Smooth muscle cell (in vitro differentiated cells): ENCODE measurements at regions not wholly inside any gene's neighbourhood (a gene's known extent, or its start where the extent isn't known, plus 50 kb on each side); places are given as distances from the start of the nearest gene placed in this dataset.
A peak's percentile ranks its signal among the peaks of the same experiment; 100 is the strongest.

Source experiments
- DNase-seq: peaks from one replicate; lab custom pipeline; 2025; ENCODE audit not compliant: unreplicated experiment; lab: John Stamatoyannopoulos, UW
- H2AFZ ChIP-seq: fragments of 200-600 bp; sonication (generic); 2 replicates; pipeline ENCODE4 v1.6.0; 2016; ENCODE audit warnings: antibody characterized with exemption, low read depth, mild to moderate bottlenecking
- H3F3A ChIP-seq: fragments of 200-600 bp; sonication (generic); 2 replicates; pipeline ENCODE4 v1.6.0; 2017; ENCODE audit warnings: antibody characterized with exemption, low read depth
- H3K27ac ChIP-seq: fragments of 200-600 bp; sonication (generic); 2 replicates; pipeline ENCODE4 v1.5.1; 2016; ENCODE audit warnings: low read depth, mild to moderate bottlenecking
- H3K27me3 ChIP-seq: fragments of 200-600 bp; sonication (generic); 2 replicates; pipeline ENCODE4 v1.6.1; 2016; ENCODE audit warnings: low read depth, mild to moderate bottlenecking
- H3K36me3 ChIP-seq: fragments of 200-600 bp; sonication (generic); 2 replicates; pipeline ENCODE4 v1.5.1; 2016; ENCODE audit warnings: low read depth
- H3K4me1 ChIP-seq: fragments of 200-600 bp; sonication (generic); 2 replicates; pipeline ENCODE4 v1.5.1; 2016; ENCODE audit warnings: low read depth
- H3K4me2 ChIP-seq: fragments of 200-600 bp; sonication (generic); 2 replicates; pipeline ENCODE4 v1.6.0; 2016; ENCODE audit warnings: mild to moderate bottlenecking
- H3K4me3 ChIP-seq: fragments of 200-600 bp; sonication (generic); 2 replicates; pipeline ENCODE4 v1.5.1; 2016; ENCODE audit warnings: mild to moderate bottlenecking
- H3K79me2 ChIP-seq: fragments of 200-600 bp; sonication (generic); 2 replicates; pipeline ENCODE4 v1.6.0; 2016; ENCODE audit warnings: low read depth, mild to moderate bottlenecking
- H3K9ac ChIP-seq: fragments of 200-600 bp; sonication (generic); 2 replicates; pipeline ENCODE4 v1.6.0; 2016; ENCODE audit warnings: low read depth
- H3K9me3 ChIP-seq: fragments of 200-600 bp; sonication (generic); replicated peaks from 2 replicates; pipeline ENCODE4 v1.5.1; 2016; ENCODE audit warnings: low read depth
- H4K20me1 ChIP-seq: fragments of 200-600 bp; sonication (generic); 2 replicates; pipeline ENCODE4 v1.6.0; 2016; ENCODE audit warnings: low read depth
- WGBS: methylation state at CpG from one replicate; pipeline ENCODE4 v1.1.7; 2016; ENCODE audit warnings: low lambda C conversion rate; 5-methylcytosine and 5-hydroxymethylcytosine counted together
- TF ChIP-seq, protein P1 (sequence below): fragments of 200-600 bp; sonication (generic); IDR thresholded peaks from 2 replicates; pipeline ENCODE4 v1.5.1; 2017; ENCODE audit warnings: borderline replicate concordance, mild to moderate bottlenecking, antibody characterized with exemption; ENCODE audit not compliant: insufficient read depth, poor library complexity, severe bottlenecking

GRCh38 chr3:186456731-186457191, 87.4 kb downstream of the CRYGS start:
- no peak overlapping the region for H2AFZ ChIP-seq
- no peaks in the 10 kb centered on the region for H4K20me1 ChIP-seq
- WGBS, result 82% methylated on average over 10 of the region's 10 CpGs
- no peak overlapping the region for H3K9ac ChIP-seq
- no peaks in the 10 kb centered on the region for H3K79me2 ChIP-seq
- H3K9me3 ChIP-seq, result no peaks in the 10 kb centered on the region
- peaks cover 9% of the 10 kb centered on the region for H3F3A ChIP-seq
- TF ChIP-seq, protein P1, sequence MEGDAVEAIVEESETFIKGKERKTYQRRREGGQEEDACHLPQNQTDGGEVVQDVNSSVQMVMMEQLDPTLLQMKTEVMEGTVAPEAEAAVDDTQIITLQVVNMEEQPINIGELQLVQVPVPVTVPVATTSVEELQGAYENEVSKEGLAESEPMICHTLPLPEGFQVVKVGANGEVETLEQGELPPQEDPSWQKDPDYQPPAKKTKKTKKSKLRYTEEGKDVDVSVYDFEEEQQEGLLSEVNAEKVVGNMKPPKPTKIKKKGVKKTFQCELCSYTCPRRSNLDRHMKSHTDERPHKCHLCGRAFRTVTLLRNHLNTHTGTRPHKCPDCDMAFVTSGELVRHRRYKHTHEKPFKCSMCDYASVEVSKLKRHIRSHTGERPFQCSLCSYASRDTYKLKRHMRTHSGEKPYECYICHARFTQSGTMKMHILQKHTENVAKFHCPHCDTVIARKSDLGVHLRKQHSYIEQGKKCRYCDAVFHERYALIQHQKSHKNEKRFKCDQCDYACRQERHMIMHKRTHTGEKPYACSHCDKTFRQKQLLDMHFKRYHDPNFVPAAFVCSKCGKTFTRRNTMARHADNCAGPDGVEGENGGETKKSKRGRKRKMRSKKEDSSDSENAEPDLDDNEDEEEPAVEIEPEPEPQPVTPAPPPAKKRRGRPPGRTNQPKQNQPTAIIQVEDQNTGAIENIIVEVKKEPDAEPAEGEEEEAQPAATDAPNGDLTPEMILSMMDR, result no peak
- H3K4me3 ChIP-seq, result no peak overlapping the region
- peaks cover 59% of the 10 kb centered on the region for H3K4me1 ChIP-seq
- DNase-seq, result no peak
- H3K27me3 ChIP-seq, result no peaks in the 10 kb centered on the region
- no peak overlapping the region for H3K27ac ChIP-seq
- no peak overlapping the region for H3K4me2 ChIP-seq
- H3K36me3 ChIP-seq, result no peaks in the 10 kb centered on the region

- Histone ChIP-seq H4K20me1 (no peaks in the 10 kb centered on the region), H3F3A (peaks cover 5% of the 10 kb centered on the region), H3K9me3 (no peaks in the 10 kb centered on the region), H3K9ac (no peak overlapping the region), H3K27me3 (no peaks in the 10 kb centered on the region), H2AFZ (no peak overlapping the region), H3K4me2 (no peak overlapping the region), H3K4me1 (peaks cover 59% of the 10 kb centered on the region), H3K4me3 (no peak overlapping the region), H3K27ac (no peak overlapping the region), H3K36me3 (no peaks in the 10 kb centered on the region), H3K79me2 (no peaks in the 10 kb centered on the region)
- WGBS, result 91% methylated on average over 14 of the region's 14 CpGs
- TF ChIP-seq, protein P1, result no peak
- no peak for DNase-seq
Observed at GRCh38 chr3:186454881-186455703, 89.1 kb downstream of the CRYGS start.

GRCh38 chr3:186453531-186453930, 90.6 kb downstream of the CRYGS start:
- Histone ChIP-seq H3K27me3 (no peaks in the 10 kb centered on the region), H3K9me3 (no peaks in the 10 kb centered on the region), H3K9ac (no peak overlapping the region), H3K36me3 (no peaks in the 10 kb centered on the region), H3K4me1 (peaks cover 46% of the 10 kb centered on the region), H3K27ac (no peak overlapping the region), H2AFZ (no peak overlapping the region), H3K4me3 (no peak overlapping the region), H3K4me2 (no peak overlapping the region), H4K20me1 (no peaks in the 10 kb centered on the region), H3K79me2 (no peaks in the 10 kb centered on the region), H3F3A (peaks cover 5% of the 10 kb centered on the region)
- TF ChIP-seq, protein P1, result no peak
- no peak for DNase-seq
- WGBS, result 89% methylated on average over 4 of the region's 4 CpGs

DNA sequence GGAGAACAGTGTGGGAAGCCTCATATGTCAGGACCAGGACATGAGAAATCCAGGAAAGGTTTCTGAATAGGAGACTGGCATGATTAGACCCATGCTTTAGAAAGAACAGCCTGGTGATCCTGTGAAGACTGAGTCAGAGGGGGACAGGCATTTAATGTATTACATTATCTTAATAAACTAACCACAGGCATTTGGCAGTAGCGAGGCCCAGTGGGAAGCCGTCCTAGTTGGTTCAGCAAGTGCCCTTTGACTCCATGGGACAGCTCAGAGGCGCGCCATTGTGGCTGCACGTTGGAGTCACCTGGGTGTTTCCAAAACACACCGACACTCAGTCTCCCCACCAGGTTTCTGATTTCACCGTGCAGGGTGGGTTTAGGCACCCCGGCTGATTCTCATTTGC, 90.5 kb upstream of the DGKG start:
- Histone ChIP-seq H3K27ac (peak overlapping the region; percentile 58), H3K9me3 (no peaks in the 10 kb centered on the region), H3K4me1 (peaks cover 36% of the 10 kb centered on the region), H3K79me2 (no peaks in the 10 kb centered on the region), H3F3A (no peaks in the 10 kb centered on the region), H3K36me3 (no peaks in the 10 kb centered on the region), H3K4me3 (no peak overlapping the region), H3K9ac (no peak overlapping the region), H3K27me3 (no peaks in the 10 kb centered on the region), H2AFZ (no peak overlapping the region), H4K20me1 (no peaks in the 10 kb centered on the region), H3K4me2 (peak overlapping the region; percentile 50)
- WGBS, result 55% methylated on average over 8 of the region's 8 CpGs
- TF ChIP-seq, protein P1, result no peak
- DNase-seq, result peak; percentile 11
